H1 (cell line): ENCODE measurements at regions not wholly inside any gene's neighbourhood (a gene's known extent, or its start where the extent isn't known, plus 50 kb on each side); places are given as distances from the start of the nearest gene placed in this dataset.
A peak's percentile ranks its signal among the peaks of the same experiment; 100 is the strongest.

Source experiments
- CTCF ChIA-PET: fragments of 300-600 bp; sonication (Branson Sonifier 250); formaldehyde crosslinking; loops from one replicate; lab custom pipeline; 2021; ENCODE audit not compliant: partially characterized antibody; lab: Charles Lee
- POLR2A ChIA-PET: fragments of 300-600 bp; sonication (Branson Sonifier 250); formaldehyde crosslinking; loops from one replicate; lab custom pipeline; 2021; ENCODE audit warnings: inconsistent platforms; ENCODE audit not compliant: partially characterized antibody; lab: Charles Lee
- DNase-seq, 2 experiments: peaks; one replicate each; pipeline versions ENCODE4 v3.0.0 to v3.0.0-alpha.2; 2010 to 2022; ENCODE audit warnings: low spot score in 2 of 2, low read depth in 1 of 2, mixed read lengths in 1 of 2
- FAIRE-seq: peaks from 2 replicates; lab custom pipeline; 2011; peaks lifted over from hg19 to GRCh38; lab: Jason Lieb, UNC
- H2AFZ ChIP-seq: 2 replicates; pipeline ENCODE4 v1.8.1; 2012; ENCODE audit warnings: low read length, inconsistent platforms
- H2AK5ac ChIP-seq: 2 replicates; pipeline ENCODE4 v1.6.1; 2013; ENCODE audit warnings: low read depth, low read length
- H2BK120ac ChIP-seq: replicated peaks from 2 replicates; pipeline ENCODE3; 2013; ENCODE audit warnings: low read depth, low read length, inconsistent platforms
- H2BK12ac ChIP-seq: 2 replicates; pipeline ENCODE4 v1.6.1; 2013; ENCODE audit warnings: low read depth, low read length
- H2BK15ac ChIP-seq: 2 replicates; pipeline ENCODE4 v1.6.1; 2013; ENCODE audit warnings: low read length
- H2BK20ac ChIP-seq: 2 replicates; pipeline ENCODE4 v1.6.1; 2013; ENCODE audit warnings: low read length
- H2BK5ac ChIP-seq: 2 replicates; pipeline ENCODE4 v1.6.1; 2013; ENCODE audit warnings: low read depth, low read length
- H3K14ac ChIP-seq: 2 replicates; pipeline ENCODE4 v1.6.1; 2013; ENCODE audit warnings: inconsistent platforms; ENCODE audit not compliant: insufficient read length
- H3K18ac ChIP-seq: 2 replicates; pipeline ENCODE4 v1.6.1; 2013; ENCODE audit warnings: low read length; ENCODE audit errors: extremely low read depth
- H3K23ac ChIP-seq: 2 replicates; pipeline ENCODE4 v1.6.1; 2013; ENCODE audit warnings: inconsistent platforms; ENCODE audit not compliant: insufficient read length
- H3K23me2 ChIP-seq: 2 replicates; pipeline ENCODE4 v1.6.1; 2013; ENCODE audit warnings: low read depth, low read length
- H3K27ac ChIP-seq: 2 replicates; pipeline ENCODE4 v1.6.1; 2011; ENCODE audit warnings: low read depth, low read length, inconsistent platforms
- H3K27me3 ChIP-seq, 4 experiments: replicated peaks in 1 of 4; 1 replicate in 1 of 4; 2 replicates in 3 of 4; pipeline versions ENCODE4 v1.6.1 to v1.8.1; 2011 to 2013; ENCODE audit warnings: low read length in 3 of 4, mild to moderate bottlenecking in 3 of 4, inconsistent platforms in 2 of 4, mixed read lengths in 2 of 4, moderate library complexity in 1 of 4; ENCODE audit not compliant: control insufficient read depth in 3 of 4, insufficient read depth in 3 of 4; ENCODE audit errors: extremely low read depth in 1 of 4
- H3K36me3 ChIP-seq, 4 experiments: 2 replicates each; pipeline versions ENCODE4 v1.6.1 to v1.8.1; 2011 to 2013; ENCODE audit warnings: mild to moderate bottlenecking in 4 of 4, low read length in 3 of 4, moderate library complexity in 2 of 4, control low read depth in 1 of 4, inconsistent platforms in 1 of 4; ENCODE audit not compliant: insufficient read depth in 4 of 4, control insufficient read depth in 2 of 4
- H3K4ac ChIP-seq: replicated peaks from 2 replicates; pipeline ENCODE3; 2013; ENCODE audit warnings: low read length, low read depth, mixed read lengths, inconsistent platforms; ENCODE audit not compliant: insufficient read length
- H3K4me1 ChIP-seq, 4 experiments: replicated peaks in 1 of 4; 1 replicate in 1 of 4; 2 replicates in 3 of 4; pipeline versions ENCODE4 v1.6.1 to v1.8.1; 2011 to 2013; ENCODE audit warnings: low read length in 3 of 4, inconsistent platforms in 2 of 4, mixed read lengths in 1 of 4; ENCODE audit not compliant: insufficient read depth in 4 of 4, control insufficient read depth in 3 of 4
- H3K4me2 ChIP-seq, 2 experiments: 2 replicates each; pipeline versions ENCODE4 v1.6.1 to v1.8.1; 2011 to 2013; ENCODE audit warnings: low read depth in 2 of 2, low read length in 2 of 2, control low read depth in 1 of 2, inconsistent platforms in 1 of 2, mild to moderate bottlenecking in 1 of 2; ENCODE audit not compliant: insufficient read depth in 1 of 2
- H3K4me3 ChIP-seq, 4 experiments: fragments of 200-600, 300-600 bp in 1 of 4; sonication (generic), shearing (Covaris generic), sonication (Bioruptor Twin) in 1 of 4; 2 replicates each; pipeline versions ENCODE4 v1.5.1 to v1.8.1; 2011 to 2016; ENCODE audit warnings: low read length in 4 of 4, low read depth in 3 of 4, control low read depth in 2 of 4, inconsistent platforms in 2 of 4, mild to moderate bottlenecking in 2 of 4, mixed read lengths in 1 of 4, moderate library complexity in 1 of 4; ENCODE audit not compliant: insufficient read depth in 2 of 4; ENCODE audit errors: extremely low read depth in 1 of 4
- H3K56ac ChIP-seq: replicated peaks from 2 replicates; pipeline ENCODE3; 2013; ENCODE audit warnings: low read depth, mild to moderate bottlenecking, mixed read lengths, low read length, inconsistent platforms; ENCODE audit not compliant: insufficient read length
- H3K79me1 ChIP-seq: 2 replicates; pipeline ENCODE4 v1.6.1; 2013; ENCODE audit warnings: low read depth, low read length, control low read depth
- H3K79me2 ChIP-seq, 2 experiments: 2 replicates each; pipeline versions ENCODE4 v1.6.1 to v1.8.1; 2012 to 2013; ENCODE audit warnings: low read length in 2 of 2, mild to moderate bottlenecking in 2 of 2, inconsistent platforms in 1 of 2; ENCODE audit not compliant: insufficient read depth in 2 of 2, control insufficient read depth in 1 of 2
- H3K9ac ChIP-seq, 4 experiments: replicated peaks in 1 of 4; 1 replicate in 1 of 4; 2 replicates in 3 of 4; pipeline versions ENCODE4 v1.6.1 to v1.8.1; 2011 to 2013; ENCODE audit warnings: low read depth in 3 of 4, low read length in 3 of 4, control low read depth in 2 of 4, mild to moderate bottlenecking in 2 of 4, moderate library complexity in 2 of 4, inconsistent platforms in 1 of 4; ENCODE audit errors: extremely low read depth in 1 of 4
- H3K9me3 ChIP-seq, 2 experiments: 2 replicates each; pipeline versions ENCODE4 v1.6.1 to v1.8.1; 2012 to 2013; ENCODE audit warnings: mild to moderate bottlenecking in 2 of 2, moderate library complexity in 2 of 2, control low read depth in 1 of 2, inconsistent platforms in 1 of 2, low read depth in 1 of 2, low read length in 1 of 2, mixed read lengths in 1 of 2; ENCODE audit not compliant: insufficient read depth in 2 of 2
- H4K20me1 ChIP-seq, 2 experiments: replicated peaks in 1 of 2; 2 replicates each; pipeline versions ENCODE3 to v1.8.1; 2011 to 2013; ENCODE audit warnings: inconsistent platforms in 2 of 2, low read length in 2 of 2, mild to moderate bottlenecking in 1 of 2; ENCODE audit not compliant: insufficient read depth in 2 of 2, control insufficient read depth in 1 of 2
- H4K5ac ChIP-seq: 2 replicates; pipeline ENCODE4 v1.6.1; 2013; ENCODE audit warnings: low read length, low read depth, mixed read lengths, inconsistent platforms; ENCODE audit not compliant: insufficient read length
- H4K8ac ChIP-seq: 2 replicates; pipeline ENCODE4 v1.8.0; 2013; ENCODE audit warnings: mild to moderate bottlenecking, moderate library complexity, low read length, inconsistent platforms; ENCODE audit not compliant: insufficient read depth; ENCODE audit errors: extremely low read depth
- H4K91ac ChIP-seq: replicated peaks from 2 replicates; pipeline ENCODE3; 2013; ENCODE audit warnings: low read length, mixed read lengths, inconsistent platforms; ENCODE audit not compliant: insufficient read length
- GABPA ChIP-seq: IDR thresholded peaks from 2 replicates; pipeline ENCODE4 v1.6.1; 2011; ENCODE audit warnings: mild to moderate bottlenecking, low read length, moderate library complexity, borderline replicate concordance; ENCODE audit not compliant: insufficient read depth
- HDAC2 ChIP-seq, 2 experiments: fragments of 300-600 bp in 1 of 2; sonication (generic) in 1 of 2; IDR thresholded peaks; 2 replicates each; pipeline ENCODE4 v1.6.1; 2011 to 2012; ENCODE audit warnings: low read depth in 2 of 2, low read length in 2 of 2, mild to moderate bottlenecking in 2 of 2, moderate library complexity in 2 of 2, borderline replicate concordance in 1 of 2, inconsistent platforms in 1 of 2
- RBBP5 ChIP-seq: IDR thresholded peaks from 2 replicates; pipeline ENCODE4 v1.7.1; 2012; ENCODE audit warnings: low read depth, mild to moderate bottlenecking, inconsistent platforms, low read length, moderate library complexity, borderline replicate concordance
- RFX5 ChIP-seq: IDR thresholded peaks from 2 replicates; pipeline ENCODE4 v1.6.1; 2011; ENCODE audit warnings: low read depth, low read length, improper control_type of control experiment, borderline replicate concordance
- YY1 ChIP-seq: IDR thresholded peaks from 2 replicates; pipeline ENCODE4 v1.6.1; 2011; ENCODE audit warnings: low read depth, mild to moderate bottlenecking, low read length
- WGBS, 2 experiments: shearing (Covaris generic) in 1 of 2; methylation state at CpG; one replicate each; pipeline versions ENCODE4 v1.1.6 to v1.1.7; 2013 to 2015; ENCODE audit warnings: low lambda C conversion rate in 2 of 2, mixed read lengths in 2 of 2, inconsistent platforms in 1 of 2, low coverage in 1 of 2, missing lambda C conversion rate in 1 of 2; ENCODE audit not compliant: insufficient replicate concordance in 2 of 2, insufficient coverage in 1 of 2, insufficient read length in 1 of 2; ENCODE audit errors: extremely low coverage in 1 of 2, missing lambda C conversion rate in 1 of 2; 5-methylcytosine and 5-hydroxymethylcytosine counted together

- Histone ChIP-seq H3K18ac (peak overlapping the region; percentile 40), H3K9me3 (peaks cover 2 to 5% of the 10 kb centered on the region in 2 experiments; a peak in 2 of 4 replicates), H3K4me2 (peak overlapping the region; percentile 10 to 50), H3K36me3 (no peaks in the 10 kb centered on the region), H3K4me3 (peak overlapping the region in 1 of 4 experiments; percentile 19; a peak in 1 of 8 replicates), H4K5ac (no peak overlapping the region), H3K4me1 (peaks cover 5 to 22% (median 8%) of the 10 kb centered on the region in 4 experiments; a peak in 5 of 7 replicates), H3K14ac (no peak overlapping the region), H2BK12ac (no peak overlapping the region), H2BK120ac (peak overlapping the region; percentile 93), H3K79me1 (no peaks in the 10 kb centered on the region), H4K91ac (no peak overlapping the region), H4K20me1 (no peaks in the 10 kb centered on the region), H2BK20ac (no peak overlapping the region), H4K8ac (no peak overlapping the region), H3K79me2 (no peaks in the 10 kb centered on the region), H3K9ac (no peak overlapping the region), H2AFZ (0 out of 2 replicates have a peak overlapping the region, but pooled peaks have one; percentile 57), H3K27ac (peak overlapping the region; percentile 22; the same call in 1 of the 2 replicates), H3K56ac (no peak overlapping the region), H3K4ac (no peak overlapping the region), H3K23ac (no peak overlapping the region), H2AK5ac (no peak overlapping the region), H2BK5ac (peak overlapping the region; percentile 6; the same call in 1 of the 2 replicates), H2BK15ac (no peak overlapping the region), H3K23me2 (no peaks in the 10 kb centered on the region), H3K27me3 (no peaks in the 10 kb centered on the region)
- WGBS, 2 experiments: 15% methylated on average over 2 of the region's 2 CpGs; no CpG with 5 or more reads in 1 of the 2 experiments
- no peak for TF ChIP-seq RBBP5
- TF ChIP-seq GABPA: no peak
- peak in 1 of 2 experiments; percentile 35; a peak in 1 of 4 replicates for TF ChIP-seq HDAC2 (IDR thresholded peaks at IDR 0.05; ENCODE audit: borderline replicate concordance in 1 of 2, low read depth in 2 of 2, low read length in 2 of 2)
- peak; percentile 27; the same call in 1 of the 2 replicates for TF ChIP-seq YY1
- TF ChIP-seq RFX5: no peak
- ChIA-PET POLR2A (interaction anchor here (0.6 kb wide), 1 partner anchor 133 kb away, joined by 3 read pairs; no protein-coding TSS in a partner anchor), CTCF (interaction anchor here (0.6 to 0.8 kb wide), 2 partner anchors 48 to 1041 kb away, joined by 3 read pairs; no protein-coding TSS in a partner anchor)
- peak; percentile 87 for FAIRE-seq
- DNase-seq: peak in 1 of 2 experiments; percentile 21
These were observed 125.7 kb upstream of the NBEA start for GRCh38 chr13:34816245-34816884.
